Fibroblast of skin of back (primary cell): ENCODE measurements at regions not wholly inside any gene's neighbourhood (a gene's known extent, or its start where the extent isn't known, plus 50 kb on each side); places are given as distances from the start of the nearest gene placed in this dataset.

Source experiments
- DNase-seq: peaks from one replicate; pipeline ENCODE4 v3.0.0-alpha.2; 2013

DNA sequence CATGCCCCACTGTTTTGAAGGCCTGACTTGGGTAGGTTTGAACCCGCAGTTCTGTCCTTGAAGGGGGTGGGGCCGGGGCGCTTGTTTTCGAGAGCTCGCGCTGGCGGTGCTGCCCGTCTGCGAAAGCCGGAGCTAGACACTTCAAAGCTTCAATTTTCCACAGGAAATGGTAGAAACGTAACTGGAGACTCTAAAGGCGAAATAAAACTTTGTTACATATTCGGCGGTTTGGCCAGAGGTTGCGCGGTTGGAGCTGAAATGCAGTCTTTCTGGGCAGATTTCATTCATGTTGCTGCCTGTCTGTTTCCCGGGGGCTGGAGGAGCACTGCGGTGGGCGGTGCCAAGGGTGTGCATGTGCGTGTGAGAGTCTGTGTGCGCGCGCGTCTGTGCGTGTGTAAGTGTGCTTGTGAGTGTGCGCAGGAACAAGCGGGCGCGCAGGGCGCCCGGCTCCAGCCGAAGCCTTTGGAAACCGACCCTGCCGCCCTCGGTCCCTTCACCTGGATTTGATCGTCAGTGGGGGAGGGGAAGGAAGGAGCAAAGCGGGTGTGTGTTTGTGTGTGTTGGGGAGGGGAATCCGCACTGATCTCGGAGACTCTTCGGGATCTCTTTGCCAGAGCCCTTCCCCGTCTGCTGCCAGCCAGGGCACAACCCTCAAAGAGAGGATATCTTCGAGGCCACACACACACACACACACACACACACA, 227.7 kb upstream of the CRY1 start:
- peak; percentile 40 for DNase-seq

DNA sequence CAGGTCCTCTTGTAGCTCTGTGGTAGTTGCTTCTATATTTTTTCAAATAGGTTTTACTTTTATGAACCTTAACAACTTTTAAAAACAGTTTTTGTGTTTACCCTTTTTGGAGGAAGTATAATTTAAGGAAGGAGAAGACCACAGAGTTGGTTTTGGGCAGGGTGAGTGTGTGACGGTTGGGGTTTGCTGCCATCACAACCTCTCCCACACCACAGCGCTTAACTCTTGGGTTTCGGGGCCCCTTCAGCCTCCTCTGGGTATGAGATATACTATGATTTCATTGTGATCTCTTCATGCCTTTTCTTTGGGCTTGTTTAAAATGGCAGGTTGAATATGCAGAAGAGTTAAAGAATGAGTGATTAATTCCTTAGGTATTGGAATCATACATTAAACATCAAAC, 228.7 kb upstream of the CRY1 start:
- DNase-seq = no peak

DNA sequence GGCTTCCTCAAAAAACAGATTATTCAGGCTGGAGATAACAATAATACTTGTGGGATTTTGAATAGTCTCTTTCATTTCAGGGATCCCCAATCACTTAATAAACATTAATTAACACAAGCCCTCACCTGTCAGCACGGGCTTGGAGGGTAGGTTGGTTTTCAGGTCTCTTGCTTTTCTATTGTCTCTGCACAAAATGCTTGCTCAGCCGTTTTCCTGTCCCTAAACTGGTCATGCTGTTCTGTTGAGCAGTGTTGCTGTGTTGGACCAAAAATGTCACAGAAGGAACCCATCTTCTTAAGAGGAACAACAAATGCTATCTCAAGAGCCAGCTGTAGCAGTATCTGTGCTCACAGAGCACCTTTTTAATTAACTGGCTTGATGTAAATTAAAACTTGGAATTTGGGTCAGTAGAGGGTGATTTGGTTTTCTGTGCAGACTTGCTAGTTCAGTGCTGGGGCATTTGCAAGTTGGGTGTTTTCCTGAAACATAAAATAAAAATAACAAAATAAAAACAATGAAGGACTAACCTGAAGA, 231.8 kb upstream of the CRY1 start:
- DNase-seq = no peak

DNA sequence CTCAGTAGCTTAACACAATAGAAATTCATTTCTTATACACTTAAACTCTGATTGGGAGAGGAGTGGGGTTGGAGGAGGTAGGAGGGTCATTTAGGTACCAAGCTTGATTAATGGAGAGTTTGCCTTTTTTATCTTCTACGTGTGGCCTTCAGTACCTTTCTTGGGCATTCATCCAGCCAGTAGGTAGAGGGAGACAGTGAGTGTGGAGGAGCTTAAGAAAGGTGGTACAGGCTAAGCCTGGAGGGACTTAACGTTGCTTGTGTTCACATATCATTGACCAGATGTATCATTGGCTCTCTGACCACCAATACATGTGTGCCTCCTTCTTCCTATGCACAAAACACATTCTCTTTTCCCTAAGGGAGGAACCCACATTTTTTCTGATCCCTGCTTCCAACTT, 232.9 kb upstream of the CRY1 start:
- no peak for DNase-seq

DNA sequence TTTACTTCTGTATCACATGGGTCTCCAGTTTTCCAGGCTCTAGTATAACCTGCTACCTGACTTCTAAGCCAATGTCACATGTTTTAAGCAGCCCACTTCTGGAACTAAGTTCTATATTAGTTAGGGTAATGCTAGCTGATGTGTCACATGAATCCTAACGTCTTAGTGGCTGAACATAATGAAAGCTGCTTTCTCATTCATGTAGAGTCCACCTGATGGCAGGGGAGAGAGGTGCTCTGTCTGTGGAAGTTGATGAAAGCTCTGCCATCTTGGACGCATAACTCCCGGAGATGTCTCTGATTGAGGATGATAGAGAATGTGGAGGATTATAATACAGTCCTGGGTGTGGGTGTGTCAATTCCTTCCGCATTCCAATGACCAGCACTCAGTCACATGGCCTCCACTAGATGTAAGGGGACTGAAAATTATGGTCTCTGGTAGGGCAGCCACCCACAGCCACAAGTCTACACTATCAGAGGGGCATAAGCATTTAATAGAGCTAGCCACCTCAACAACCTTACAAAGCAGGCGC, 234.4 kb upstream of the CRY1 start:
- peak; percentile 24 for DNase-seq

DNA sequence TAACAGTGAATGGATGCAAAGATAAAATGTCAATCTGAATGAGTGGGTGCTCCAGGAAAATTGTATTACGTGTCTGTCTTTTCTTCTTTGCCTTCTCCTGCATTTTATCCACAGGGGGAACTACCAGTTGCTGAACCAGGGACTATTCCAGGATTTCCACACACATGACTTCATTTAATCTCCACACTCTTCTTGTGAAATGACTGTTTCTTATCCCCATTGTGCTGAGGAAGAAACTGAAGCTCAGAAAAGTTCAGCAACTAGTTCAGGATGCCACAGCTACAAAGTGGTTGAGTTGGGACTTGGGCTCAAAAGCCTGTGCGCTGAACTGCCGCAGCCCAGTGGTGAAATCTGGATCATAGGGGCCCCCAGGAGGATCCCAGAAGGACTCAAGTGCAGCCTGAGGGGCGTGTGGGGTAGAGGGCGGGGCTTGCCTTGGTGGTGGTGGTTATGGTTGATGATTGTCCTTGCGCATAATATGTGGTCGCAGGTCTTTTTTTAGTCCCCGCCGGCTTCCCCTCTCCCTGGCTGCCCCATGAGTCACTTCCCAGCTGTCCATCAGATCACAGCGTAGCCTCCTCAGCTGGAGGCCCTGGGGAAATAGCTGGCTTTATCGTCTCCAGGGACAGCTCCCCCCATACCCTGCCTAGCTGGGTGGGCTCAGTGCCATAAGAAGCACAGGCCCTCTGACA, 235.2 kb upstream of the CRY1 start:
- DNase-seq = peak; percentile 85

DNA sequence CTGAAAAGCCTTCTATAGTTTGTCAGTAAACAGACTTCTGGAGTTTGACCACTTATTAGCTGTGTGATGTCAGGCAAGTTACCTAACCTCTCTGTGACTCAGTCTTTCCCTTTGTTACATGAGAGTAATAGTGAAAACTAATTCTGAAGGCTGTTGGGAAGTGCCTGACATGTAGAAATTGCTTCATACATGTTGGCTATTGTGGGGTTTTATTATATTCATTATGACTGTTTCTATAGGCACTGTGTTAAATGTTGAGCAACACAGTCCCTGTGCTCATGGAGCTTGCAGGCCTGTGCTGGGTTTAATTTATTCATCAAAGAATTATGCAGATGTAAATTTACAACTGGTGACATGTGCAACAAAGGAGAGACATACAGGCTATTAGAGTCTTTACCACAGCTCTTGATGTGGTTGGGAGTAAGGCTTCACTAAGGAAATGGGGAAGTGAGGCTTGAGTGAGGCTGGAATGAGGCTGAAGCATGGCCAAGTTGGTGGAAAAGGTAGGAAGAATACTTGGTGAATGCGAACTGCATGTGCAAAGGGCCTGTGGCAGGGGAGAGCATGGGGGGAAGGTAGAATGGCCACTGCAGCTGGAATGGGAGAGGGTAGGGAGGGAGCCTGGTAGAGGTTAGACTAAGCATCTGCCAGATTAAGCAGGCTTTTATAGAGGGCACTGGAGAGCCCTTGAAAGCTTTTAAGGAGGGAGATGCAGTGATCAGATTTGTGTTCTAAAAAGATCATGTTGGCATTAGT, 236.4 kb upstream of the CRY1 start:
- peak; percentile 23 for DNase-seq

DNA sequence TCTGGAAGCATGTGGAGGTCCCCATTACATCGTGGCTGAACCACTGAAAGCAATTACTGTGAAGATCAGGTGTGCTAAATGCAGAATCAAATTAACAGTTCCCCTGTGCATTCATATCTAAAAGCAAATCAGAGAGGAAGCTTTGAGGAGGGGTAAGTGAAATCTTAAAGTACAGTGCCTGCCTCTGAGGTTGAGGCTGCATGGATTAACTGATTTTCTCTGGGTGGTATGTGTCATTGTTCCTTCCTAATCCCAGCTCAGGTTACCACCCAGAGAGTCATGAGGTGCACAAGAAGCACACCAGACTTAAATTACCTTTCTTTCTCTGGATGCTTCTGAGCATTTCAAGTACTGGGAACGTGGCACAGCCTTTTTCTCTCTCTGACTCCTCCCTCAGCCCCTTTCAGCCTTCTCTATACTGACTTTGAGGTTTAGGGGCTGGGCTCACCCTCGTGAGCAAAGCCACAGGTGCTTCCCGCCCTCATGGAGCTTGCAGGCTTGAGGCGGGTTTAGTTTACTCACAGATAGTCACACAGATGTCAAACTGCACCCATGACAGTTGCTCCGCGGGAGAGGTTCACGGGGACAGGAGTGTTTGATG, 237.6 kb upstream of the CRY1 start:
- no peak for DNase-seq

DNA sequence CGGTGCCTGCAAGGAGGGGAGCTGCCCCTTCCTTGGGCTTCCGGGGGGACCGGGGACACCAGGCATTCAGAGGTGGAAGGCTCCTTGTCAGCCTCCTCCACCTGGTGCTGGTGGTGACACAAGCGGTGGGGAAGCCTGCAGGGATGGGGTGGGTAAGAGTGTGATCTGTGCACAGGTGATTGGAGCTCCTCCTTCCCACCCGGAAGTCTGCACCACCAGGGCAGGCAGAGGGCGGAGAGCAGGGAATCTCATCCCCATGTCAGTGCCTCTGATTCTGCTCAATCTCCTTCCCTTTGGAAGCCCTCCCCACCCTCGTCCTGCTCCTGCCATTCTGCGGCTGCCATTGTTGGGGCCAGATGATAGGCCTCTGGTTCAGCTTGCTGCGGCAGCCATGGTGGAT, 238.1 kb upstream of the CRY1 start:
- DNase-seq = no peak

DNA sequence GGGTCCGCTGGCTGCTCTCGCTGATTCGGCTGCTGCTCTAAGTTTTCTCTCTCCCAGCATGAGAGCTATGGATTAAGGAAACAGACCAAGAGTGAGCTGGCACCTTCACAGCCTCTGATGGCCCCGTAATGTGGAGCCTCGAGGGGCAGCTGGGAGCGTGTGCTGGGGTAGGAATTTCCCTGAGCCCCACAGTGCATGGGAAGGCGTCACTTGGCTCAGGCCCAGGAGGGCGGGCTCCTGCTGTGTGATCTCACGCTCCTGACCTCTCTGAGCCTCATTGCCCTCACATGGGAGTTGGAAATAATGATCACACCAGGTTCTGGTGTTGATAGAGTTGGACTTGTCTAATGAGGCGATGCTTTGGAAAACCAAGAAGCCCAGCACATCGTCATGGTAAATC, 238.6 kb upstream of the CRY1 start:
- no peak for DNase-seq

DNA sequence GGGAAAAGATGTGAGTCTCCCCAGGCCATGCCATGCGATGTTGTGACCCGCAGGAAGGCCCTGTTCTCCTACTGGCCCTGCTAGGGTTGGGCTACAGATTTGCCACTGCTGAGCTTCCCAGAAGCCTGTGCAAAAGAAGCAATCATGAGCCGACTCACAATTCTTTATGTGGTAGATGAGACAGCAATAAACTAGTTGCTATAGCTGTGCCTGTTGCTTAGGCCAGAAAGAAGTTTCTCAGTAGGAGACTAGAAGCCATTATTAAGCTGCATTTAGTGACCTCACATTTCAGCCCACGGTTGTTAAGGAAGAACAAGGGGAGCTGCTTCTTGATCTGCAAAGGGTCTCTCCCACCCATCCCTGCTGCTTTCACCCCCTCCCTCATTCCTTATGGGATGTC, 239.4 kb upstream of the CRY1 start:
- DNase-seq = no peak

DNA sequence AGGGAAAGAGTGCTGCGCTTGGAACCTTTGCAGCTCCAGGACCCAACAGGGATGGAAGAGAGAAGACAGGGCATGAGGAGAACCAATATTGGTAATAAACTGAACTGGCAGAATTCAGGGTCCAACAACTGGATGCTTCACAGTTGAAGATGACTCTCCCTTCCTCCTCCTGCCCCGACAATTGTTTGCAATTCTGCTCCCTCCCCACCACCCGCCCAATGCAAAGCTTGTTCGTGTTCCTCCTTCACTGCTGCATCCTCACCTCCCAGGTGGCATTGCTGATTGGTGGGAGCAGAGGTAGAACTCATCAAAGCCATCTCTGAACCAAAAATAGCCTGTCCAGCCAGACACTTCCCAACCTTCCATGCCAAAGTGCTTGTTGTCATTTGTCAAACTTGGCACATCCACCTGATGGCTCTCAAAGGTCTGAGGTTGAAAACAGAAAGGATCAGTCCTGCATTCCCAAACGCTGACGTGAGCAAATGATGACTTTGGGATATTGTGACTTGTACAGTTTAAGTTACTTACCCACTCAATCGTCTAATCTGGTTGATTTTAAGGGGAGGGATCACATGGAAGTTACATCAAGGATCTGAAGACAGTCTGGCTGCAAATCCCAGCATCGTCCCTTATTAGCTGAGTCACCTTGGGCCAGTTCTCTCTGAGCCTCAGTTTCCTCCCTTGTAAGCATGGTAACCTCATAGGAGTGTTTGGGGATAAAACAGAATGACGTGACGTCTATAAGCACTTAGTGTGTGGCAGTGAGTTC, 242.6 kb upstream of the CRY1 start:
- no peak for DNase-seq

DNA sequence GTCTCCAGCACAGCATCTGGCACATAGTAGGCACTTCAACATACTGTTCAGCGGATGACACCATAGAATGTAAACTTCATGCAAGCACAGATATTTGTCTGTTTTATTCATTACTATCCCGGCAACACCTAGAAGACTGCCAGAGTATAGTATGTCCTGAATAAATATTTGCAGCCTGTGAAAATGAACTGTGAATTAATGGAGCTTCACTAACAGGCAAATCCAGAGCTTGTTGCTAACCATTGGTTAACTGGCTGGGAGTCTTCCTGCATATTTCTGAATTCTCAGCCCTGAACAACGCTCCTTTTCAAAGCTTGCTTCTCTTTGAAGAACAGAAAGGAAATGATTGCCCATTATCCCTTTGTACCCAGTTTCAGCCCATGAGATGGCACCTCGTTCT, 243.3 kb upstream of the CRY1 start:
- DNase-seq = no peak

DNA sequence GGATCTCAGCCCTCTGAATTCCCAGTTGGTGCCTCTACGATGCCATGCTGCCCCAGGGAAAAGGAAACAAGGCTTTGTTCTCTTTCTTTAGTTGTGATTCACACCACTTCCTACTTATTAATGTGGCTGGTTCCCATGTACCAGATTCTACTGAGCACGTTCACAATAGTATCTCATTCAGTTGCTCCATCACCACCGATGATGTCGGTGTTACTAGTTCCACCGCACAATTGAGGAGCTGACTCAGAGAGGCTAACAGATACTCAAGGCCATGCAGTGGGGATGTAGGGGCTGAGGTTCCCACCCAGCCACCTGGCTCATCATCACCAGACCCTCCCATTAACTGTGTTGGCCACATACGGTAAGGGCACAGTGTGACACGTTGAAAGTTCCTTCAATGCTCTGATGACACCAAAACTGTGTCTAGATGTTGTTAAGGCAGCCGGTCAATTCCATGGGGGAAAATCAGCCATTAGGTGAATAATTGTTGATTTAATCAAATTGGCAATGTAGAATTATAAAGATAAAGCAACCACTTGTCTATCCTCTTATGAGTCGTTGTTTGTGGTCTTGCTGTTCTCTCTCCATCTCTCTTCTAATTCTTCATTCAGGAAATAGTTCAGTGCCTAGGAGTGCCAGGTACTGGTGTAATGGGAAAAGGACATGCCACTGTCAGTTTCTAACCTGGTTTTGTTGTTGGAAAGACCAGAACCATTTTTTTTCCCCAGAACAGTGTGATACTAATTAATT, 244.2 kb upstream of the CRY1 start:
- DNase-seq = peak; percentile 45

DNA sequence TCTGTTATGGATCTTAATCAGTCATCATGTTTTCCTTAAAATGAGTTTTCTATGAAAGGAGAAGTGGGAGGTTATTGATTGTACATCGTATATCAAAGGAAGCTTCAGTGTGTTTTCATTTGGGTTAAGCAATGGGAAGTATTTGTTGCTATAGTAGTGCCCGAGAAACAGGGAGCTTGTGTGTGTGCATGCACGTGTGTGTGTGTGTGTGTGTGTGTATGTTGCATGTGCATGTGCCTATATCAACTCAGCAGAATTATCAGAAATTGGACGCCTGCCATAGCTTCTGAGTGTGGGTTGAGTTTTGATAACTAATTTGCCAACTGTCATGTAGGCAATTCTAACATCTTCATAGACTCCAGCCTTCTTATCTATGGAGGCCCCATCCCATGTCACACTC, 246.1 kb upstream of the CRY1 start:
- DNase-seq = no peak

DNA sequence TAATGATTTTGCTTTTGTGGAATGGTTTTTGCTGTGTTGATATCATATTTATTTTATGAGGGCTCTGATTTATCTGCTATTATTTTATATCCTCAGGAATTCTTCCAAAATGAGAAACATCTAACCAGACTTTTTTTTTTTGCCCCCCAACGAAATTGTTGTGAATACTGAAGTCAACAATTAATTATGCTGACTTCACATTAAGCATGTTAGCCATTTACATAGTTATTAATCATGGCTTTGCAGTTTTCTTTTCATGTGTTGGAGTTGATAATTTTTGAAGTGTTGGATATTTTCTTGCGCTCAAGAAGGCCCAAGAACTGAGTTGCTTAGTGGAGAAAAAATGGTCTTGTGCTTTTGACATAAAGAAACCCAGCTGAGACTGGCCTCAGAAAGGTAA, 246.6 kb upstream of the CRY1 start:
- no peak for DNase-seq

DNA sequence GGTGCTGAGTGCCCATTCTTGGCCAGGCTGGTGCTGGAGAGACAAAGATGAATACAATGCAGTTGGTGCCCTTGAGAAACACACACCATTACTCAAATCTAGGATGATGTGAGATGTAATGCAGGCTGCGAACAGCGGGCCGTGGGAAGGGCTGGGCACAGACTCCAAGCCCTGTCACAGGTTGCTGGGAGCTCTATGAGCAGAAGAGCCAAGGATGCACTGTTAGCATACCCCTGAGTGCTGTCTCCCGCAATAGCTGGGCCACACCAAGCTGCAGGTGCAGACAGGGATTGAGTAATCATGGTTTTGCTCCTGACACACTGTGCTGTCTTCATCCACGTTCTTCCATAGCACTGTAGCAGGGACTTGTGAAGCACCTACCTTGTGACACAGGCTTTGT, 247.5 kb upstream of the CRY1 start:
- no peak for DNase-seq

DNA sequence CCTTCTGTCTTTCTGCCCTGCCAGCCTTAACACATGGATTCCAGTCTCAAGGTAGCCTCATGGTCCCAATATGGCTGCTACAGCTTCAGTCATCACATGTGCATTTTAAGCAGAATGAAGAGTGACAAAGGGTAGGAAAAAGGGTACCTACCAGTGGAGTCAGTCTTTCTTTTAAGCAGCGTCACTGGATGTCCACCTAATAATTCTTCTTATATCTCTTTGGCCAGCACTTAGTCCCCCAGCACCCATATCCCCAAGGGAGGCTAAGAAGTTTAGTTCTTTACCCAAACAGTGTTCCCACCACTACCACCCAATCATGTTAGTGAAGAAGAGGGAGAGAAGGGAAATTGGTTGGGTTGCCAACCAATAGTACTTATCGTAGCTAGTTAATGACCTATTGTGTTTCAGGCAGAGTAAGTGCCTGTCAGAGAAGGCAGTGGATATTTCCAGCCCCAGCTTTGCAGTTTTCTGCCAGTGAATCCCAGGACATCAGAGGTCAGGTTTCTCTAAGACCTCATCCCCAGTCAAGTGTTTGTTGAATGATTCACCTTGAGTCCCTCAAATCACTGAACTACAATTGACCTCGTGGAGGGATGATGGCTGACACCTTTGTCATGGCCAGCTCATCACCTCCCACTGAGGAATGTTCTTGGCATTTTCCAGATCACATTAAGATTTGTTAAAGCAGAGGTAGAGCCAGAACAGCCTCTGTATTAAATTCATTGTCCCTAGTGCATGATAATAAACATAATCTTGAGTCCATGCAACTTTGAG, 250.9 kb upstream of the CRY1 start:
- peak; percentile 75 for DNase-seq

DNA sequence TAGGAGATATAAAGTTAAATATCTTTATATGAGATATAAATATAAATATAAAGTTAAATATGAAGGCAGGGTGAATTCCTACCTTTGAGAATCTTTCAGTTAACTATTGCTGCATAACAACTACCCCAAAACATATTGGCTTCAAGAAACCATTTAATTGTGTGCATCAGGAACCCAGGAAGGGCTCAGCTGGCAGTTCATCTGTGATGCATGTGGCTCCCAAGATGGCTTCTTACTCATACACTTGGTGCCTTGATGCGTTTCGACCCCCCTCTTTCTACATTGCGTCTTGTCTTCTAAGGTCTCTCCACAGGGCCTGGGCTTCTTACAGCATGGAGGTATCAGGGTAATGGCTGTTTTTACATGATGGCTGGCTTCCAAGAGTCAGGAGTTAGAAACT, 253.9 kb upstream of the CRY1 start:
- DNase-seq = no peak

DNA sequence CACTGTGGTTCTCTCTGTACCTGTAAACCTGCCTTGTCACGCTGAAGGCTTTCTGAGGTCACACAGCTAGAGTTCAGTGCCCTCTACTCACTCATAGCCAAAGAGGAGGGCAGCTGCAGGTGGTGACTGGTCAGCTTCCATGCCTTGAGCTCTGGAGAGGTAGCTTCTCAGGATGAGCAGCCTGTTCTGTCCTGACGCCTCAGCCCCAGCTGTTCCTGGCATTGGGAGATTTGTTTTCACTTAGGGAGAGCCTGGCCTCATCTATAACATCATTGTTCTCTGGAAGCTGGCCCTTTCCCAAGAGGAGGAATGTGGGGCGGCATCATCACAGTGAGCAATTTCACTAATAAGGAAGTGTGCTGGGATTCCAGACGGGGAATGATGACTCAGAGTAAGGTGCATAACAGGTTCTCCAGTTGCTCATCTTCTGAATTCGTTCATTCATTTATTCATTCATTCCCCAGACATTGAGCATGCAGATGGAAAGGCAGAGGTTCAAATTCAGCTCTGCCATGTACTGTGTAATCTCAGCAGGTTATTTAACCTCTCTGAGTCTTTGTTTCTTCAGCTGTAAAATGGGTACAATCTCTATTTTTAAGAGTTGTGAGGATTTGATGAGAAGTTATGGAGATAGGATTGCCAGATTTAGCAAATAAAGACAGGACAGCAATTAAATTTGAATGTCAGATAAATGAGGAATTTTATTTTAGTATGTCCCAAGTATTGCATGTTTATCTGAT, 255.8 kb upstream of the CRY1 start:
- DNase-seq = peak; percentile 86
